ENCODE measurements at regions not wholly inside any gene's neighbourhood (a gene's known extent, or its start where the extent isn't known, plus 50 kb on each side); places are given as distances from the start of the nearest gene placed in this dataset.
A peak's percentile ranks its signal among the peaks of the same experiment; 100 is the strongest.

DNA sequence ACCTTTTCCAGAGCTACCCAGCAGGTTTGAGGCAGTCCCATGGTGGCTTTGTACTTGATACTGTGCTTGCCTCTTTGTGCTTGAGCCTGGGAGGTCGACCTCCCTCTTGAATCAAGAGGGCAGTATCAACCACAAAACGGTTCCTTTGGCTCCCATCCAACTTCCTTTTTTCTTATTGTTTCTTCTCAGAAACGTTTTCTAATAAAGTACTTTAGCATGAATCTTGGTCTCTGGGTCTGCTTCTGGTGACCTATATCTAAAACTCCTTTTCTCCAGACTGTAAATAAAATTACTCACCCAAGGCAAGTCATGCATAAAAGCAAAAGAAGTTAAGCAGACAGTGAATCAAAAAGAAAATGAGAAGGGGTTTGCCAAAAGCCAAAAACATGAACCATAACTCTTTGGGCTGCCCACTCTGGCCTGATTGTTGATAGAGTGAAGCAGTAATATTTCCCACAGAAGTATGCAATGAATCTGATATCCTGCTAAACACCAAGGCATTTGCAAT, 112.2 kb upstream of the SLC4A7 start:
- Mint-ChIP-seq H3K4me1 (peaks cover 14% of the 10 kb centered on the region), H3K9me3 (no peaks in the 10 kb centered on the region), H3K4me3 (no peak overlapping the region), H3K27ac (ENCODE audit: low read depth) (no peak overlapping the region), H3K27me3 (no peaks in the 10 kb centered on the region), H3K36me3 (ENCODE audit: insufficient read depth) (peaks cover 3% of the 10 kb centered on the region)
- no peak for DNase-seq (ENCODE audit: low spot score in 2 of 2)
- no peak for ATAC-seq (replicated peaks; ENCODE audit: extremely low read depth, poor library complexity, severe bottlenecking)

DNA sequence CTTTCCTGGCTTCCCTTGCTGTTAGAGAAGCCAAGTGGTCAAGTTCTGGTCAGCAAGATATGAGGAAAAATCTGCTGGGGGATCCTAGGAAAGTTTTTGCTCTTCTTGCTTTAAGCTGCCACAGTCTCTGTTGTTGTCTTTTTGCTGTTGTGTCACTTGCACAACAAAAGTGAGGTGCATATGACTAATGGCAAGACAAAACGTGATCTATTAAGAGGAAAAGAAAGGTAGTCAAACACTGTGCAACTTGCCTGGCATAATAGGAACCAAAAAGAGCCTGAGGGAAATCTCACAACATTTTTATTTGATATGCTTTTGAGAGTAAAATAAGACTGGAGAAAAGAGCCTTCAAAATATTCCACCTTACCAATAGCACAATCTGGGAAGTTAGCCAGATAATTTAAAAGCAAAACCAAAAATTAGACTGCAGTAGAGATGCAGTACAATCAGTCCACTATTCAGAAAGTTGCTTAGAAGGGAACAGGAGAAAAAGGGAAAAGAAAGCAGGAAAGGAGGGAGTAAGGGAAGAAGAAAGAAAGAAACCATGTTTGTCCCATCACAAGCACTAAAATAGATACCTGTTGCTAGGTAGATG, 110.0 kb upstream of the SLC4A7 start:
- Mint-ChIP-seq H3K4me3 (no peak overlapping the region), H3K9me3 (no peaks in the 10 kb centered on the region), H3K36me3 (ENCODE audit: insufficient read depth) (peaks cover 4% of the 10 kb centered on the region), H3K27me3 (no peaks in the 10 kb centered on the region), H3K27ac (ENCODE audit: low read depth) (no peak overlapping the region), H3K4me1 (peaks cover 32% of the 10 kb centered on the region)
- ATAC-seq (replicated peaks; ENCODE audit: extremely low read depth, poor library complexity, severe bottlenecking) (no peak), DNase-seq (ENCODE audit: low spot score in 2 of 2) (no peak)

DNA sequence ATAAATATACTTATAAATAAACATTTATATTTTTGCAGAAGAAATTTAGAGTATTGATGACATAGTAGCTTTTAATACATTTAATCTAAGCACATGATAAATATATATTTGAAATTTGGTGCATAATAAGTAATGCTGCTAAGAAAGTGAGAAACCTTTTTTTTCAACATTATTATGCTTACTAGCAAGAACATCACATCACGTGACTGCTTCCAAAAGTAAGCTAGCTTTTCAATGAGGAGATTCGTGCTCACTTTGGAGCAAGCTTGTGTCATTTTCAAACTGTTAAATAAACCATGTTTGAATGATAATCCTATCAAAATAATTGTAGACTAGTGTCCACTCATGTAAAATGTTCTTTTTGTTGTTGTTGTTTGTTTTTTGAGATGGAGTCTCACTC, 109.0 kb upstream of the SLC4A7 start:
- no peak overlapping the region for H3K27ac Mint-ChIP-seq (ENCODE audit: low read depth)
- peaks cover 4% of the 10 kb centered on the region for H3K36me3 Mint-ChIP-seq (ENCODE audit: insufficient read depth)
- DNase-seq (ENCODE audit: low spot score in 2 of 2) = no peak
- ATAC-seq (replicated peaks; ENCODE audit: extremely low read depth, poor library complexity, severe bottlenecking) = no peak
- peaks cover 32% of the 10 kb centered on the region for H3K4me1 Mint-ChIP-seq
- no peak overlapping the region for H3K4me3 Mint-ChIP-seq
- no peaks in the 10 kb centered on the region for H3K27me3 Mint-ChIP-seq
- no peaks in the 10 kb centered on the region for H3K9me3 Mint-ChIP-seq

DNA sequence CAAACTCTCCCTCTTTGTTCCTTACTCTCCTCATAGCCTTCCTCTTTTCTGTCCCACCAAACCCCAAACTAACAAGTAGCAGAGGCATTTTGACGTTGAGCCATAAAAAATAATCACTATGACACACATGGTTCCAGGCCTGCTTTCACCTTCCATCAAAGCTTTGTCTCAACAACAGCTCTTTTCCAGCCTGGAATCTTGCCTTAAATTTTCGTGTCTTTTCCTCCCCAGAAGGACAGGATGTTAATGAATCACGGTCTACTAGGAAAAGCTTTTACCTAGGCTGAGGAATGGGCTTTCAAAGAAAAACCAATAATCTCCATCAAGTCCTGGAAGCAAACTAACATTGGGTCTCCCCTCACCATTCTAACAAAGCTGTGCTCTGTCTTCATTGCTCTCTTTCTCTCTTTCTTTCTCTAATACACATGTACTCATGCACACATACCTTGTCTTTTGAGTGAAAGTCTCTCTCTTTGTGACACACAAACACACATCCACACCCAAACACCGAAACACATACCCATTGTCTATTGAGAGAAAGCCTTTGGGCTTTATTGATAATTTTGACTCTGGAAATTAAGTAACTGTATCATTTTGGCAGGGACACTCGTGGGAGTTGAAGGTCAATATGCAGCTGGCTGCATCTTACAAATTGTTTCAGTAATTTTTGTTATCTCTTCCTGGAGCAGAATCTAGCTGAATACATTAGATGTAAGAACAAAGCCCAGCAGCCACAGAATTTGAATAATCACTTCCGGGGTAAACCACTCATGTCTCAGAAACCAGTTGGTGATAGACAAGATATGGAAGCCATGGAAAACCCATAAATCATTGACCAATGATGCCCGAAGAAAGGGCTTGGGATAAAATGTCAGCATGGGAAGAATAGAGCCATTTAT, 107.4 kb upstream of the SLC4A7 start:
- H3K27me3 Mint-ChIP-seq = no peaks in the 10 kb centered on the region

DNA sequence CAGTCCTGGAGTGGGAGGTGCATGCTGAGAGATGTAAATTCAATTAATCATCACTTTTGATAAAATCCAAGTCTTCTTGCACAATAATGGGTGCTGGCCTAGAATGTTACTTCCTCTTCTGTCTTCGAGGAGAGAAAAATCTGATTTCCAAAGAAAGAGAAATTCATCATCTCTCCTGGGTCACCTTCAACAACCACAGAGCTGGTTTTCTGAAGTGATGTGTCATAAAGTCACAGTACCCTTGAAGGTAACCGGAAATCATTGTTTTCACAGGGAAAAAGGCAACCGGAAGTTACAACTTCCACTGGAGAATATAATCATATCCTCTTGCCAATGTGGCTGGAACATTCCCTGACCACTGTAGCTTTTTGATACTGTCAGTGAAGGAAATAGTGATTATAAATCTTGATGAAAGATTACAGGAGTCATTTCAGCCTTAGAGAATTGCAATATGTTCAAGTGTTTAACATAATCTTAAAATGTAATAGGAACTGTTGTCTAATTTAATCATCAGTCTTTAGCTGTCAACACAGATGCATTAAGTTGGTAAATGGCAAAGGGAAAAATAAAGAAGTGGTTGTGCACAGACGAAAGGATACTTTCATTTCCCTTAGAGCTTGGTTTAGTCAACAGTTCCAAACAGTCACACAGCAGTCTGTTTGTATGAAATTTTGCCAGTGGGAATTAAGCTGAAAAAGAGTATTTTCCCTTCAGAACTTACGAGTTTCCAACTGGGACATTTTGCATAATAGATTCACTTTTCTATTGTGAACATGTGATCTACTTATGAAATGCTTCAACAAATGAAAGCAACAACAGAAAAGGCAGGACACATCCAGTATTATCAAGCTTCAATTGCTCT, 106.5 kb upstream of the SLC4A7 start:
- Mint-ChIP-seq H3K36me3 (ENCODE audit: insufficient read depth) (peaks cover 4% of the 10 kb centered on the region), H3K4me3 (peak overlapping the region; percentile 12), H3K9me3 (no peaks in the 10 kb centered on the region)

More for the DNA sequence above, 107.4 kb upstream of the SLC4A7 start:
- H3K4me1 Mint-ChIP-seq = peaks cover 32% of the 10 kb centered on the region
- H3K27ac Mint-ChIP-seq (ENCODE audit: low read depth) = peak overlapping the region; percentile 52
- no peaks in the 10 kb centered on the region for H3K9me3 Mint-ChIP-seq
- peak overlapping the region; percentile 12 for H3K4me3 Mint-ChIP-seq
- DNase-seq (ENCODE audit: low spot score in 2 of 2) = no peak
- H3K36me3 Mint-ChIP-seq (ENCODE audit: insufficient read depth) = peaks cover 4% of the 10 kb centered on the region
- ATAC-seq (replicated peaks; ENCODE audit: extremely low read depth, poor library complexity, severe bottlenecking) = peak; percentile 68

DNA sequence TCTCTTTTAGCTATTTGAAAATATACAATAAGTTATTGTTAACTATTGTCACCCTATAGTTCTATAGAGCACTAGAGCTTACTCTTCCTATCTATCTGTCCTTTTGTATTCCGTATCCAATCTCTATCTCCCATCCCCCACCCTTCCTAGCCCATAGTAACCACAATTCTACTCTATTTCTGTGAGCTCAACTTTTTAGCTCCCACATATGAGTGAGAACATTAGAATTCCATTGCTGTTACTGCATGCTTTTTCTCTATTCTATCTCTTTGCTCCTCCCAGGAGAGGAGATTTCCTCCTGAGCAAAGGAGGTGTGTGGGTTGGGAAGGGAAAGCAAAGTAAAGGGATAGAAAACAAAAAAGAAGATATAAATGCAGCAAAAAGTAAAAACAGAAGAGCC, 105.6 kb upstream of the SLC4A7 start:
- H3K27ac Mint-ChIP-seq (ENCODE audit: low read depth) = peak overlapping the region; percentile 52
- H3K4me3 Mint-ChIP-seq = no peak overlapping the region
- peaks cover 32% of the 10 kb centered on the region for H3K4me1 Mint-ChIP-seq
- H3K27me3 Mint-ChIP-seq = no peaks in the 10 kb centered on the region
- ATAC-seq (replicated peaks; ENCODE audit: extremely low read depth, poor library complexity, severe bottlenecking) (no peak), DNase-seq (ENCODE audit: low spot score in 2 of 2) (no peak)
- no peaks in the 10 kb centered on the region for H3K9me3 Mint-ChIP-seq
- peaks cover 4% of the 10 kb centered on the region for H3K36me3 Mint-ChIP-seq (ENCODE audit: insufficient read depth)

More for the DNA sequence above, 106.5 kb upstream of the SLC4A7 start:
- Mint-ChIP-seq H3K4me1 (peaks cover 32% of the 10 kb centered on the region), H3K27ac (ENCODE audit: low read depth) (peak overlapping the region; percentile 52), H3K27me3 (no peaks in the 10 kb centered on the region)
- DNase-seq (ENCODE audit: low spot score in 2 of 2) (no peak), ATAC-seq (replicated peaks; ENCODE audit: extremely low read depth, poor library complexity, severe bottlenecking) (no peak)

DNA sequence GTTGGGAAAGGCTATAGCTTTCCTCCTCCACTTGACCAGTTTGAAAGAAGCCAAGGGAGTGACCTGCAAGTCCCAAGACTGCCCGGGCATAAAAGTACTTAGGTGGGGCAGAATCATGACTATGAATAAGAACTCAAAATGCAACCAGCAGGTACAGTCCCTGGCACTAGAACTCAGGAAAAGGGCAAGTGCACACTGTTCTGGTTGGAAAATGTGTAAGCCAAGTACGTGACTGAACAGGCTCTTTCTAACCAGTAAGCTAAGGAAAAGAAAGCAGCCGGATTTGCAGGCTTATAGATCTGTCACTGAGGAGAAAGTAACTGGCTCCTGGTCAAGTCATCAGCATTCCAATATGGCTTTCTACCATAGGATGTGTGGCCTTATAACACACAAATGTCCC, 101.2 kb upstream of the SLC4A7 start:
- DNase-seq (ENCODE audit: low spot score in 2 of 2) (no peak), ATAC-seq (replicated peaks; ENCODE audit: extremely low read depth, poor library complexity, severe bottlenecking) (no peak)
- Mint-ChIP-seq H3K4me3 (no peak overlapping the region), H3K4me1 (peaks cover 8% of the 10 kb centered on the region), H3K27ac (ENCODE audit: low read depth) (no peak overlapping the region), H3K36me3 (ENCODE audit: insufficient read depth) (peaks cover 1% of the 10 kb centered on the region), H3K27me3 (no peaks in the 10 kb centered on the region), H3K9me3 (no peaks in the 10 kb centered on the region)

DNA sequence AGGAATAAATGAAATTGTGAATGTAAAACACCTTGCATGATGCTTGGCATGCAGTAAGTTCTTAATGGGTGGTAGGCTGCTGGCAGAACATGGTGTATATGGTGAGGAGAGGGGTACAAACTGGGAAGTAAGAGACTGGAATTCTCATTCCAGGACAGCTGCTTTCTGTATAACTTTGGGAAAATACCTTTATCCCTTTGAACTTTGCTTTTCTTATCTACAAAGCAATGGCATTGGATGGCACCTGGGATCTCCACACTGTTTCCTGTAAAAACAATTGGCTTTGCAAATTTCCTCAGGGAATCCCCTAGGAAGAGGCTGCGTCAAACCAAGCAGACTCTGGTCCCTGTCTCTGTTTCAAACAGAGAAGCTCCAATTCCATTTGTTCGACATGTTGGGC, 100.7 kb upstream of the SLC4A7 start:
- Mint-ChIP-seq H3K9me3 (no peaks in the 10 kb centered on the region), H3K27ac (ENCODE audit: low read depth) (no peak overlapping the region), H3K4me1 (peaks cover 3% of the 10 kb centered on the region), H3K36me3 (ENCODE audit: insufficient read depth) (peaks cover 1% of the 10 kb centered on the region), H3K4me3 (no peak overlapping the region), H3K27me3 (no peaks in the 10 kb centered on the region)
- DNase-seq (ENCODE audit: low spot score in 2 of 2) (no peak), ATAC-seq (replicated peaks; ENCODE audit: extremely low read depth, poor library complexity, severe bottlenecking) (no peak)

DNA sequence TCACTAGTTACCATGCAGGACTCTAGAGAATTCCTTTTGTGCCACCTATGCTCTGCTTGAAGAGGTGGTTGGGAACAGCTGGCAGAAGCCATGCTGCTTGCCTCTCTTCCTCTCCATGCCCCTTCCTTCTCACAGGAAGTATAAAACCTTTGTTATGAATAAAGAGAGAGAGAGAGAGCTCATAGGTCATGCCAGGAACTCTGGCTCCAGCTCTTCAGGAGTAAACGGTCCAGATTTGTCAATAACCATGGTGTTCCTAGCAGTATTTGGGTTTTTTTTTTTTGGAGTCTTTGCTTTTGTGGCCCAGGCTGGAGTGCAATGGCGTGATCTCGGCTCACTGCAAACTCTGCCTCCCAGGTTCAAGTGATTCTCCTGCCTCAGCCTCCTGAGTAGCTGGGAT, 97.7 kb upstream of the SLC4A7 start:
- Mint-ChIP-seq H3K36me3 (ENCODE audit: insufficient read depth) (no peaks in the 10 kb centered on the region), H3K27me3 (no peaks in the 10 kb centered on the region), H3K9me3 (no peaks in the 10 kb centered on the region), H3K27ac (ENCODE audit: low read depth) (no peak overlapping the region), H3K4me3 (no peak overlapping the region), H3K4me1 (no peaks in the 10 kb centered on the region)
- ATAC-seq (replicated peaks; ENCODE audit: extremely low read depth, poor library complexity, severe bottlenecking) (no peak), DNase-seq (ENCODE audit: low spot score in 2 of 2) (no peak)

DNA sequence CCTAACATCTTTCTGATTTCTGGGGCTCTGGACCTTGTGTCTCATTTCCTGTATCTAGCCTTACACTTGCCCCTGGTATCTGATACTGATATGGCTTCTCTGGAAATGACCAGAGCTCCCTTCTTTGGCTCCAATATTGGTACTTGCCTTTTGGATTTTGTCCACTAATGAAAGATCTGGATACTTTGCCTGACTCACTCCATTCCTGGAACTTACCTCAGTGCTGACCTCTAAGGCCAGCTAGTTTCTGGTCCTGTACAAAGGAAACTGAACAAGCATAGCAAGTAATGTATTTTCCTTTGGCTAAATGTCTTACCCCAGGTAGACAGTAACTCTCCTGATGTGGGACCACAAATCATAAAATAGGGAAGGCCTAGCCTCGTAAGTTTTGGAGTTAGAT, 93.8 kb upstream of the SLC4A7 start:
- no peaks in the 10 kb centered on the region for H3K9me3 Mint-ChIP-seq
- DNase-seq (ENCODE audit: low spot score in 2 of 2) = no peak
- H3K36me3 Mint-ChIP-seq (ENCODE audit: insufficient read depth) = no peaks in the 10 kb centered on the region
- H3K4me3 Mint-ChIP-seq = no peak overlapping the region
- ATAC-seq (replicated peaks; ENCODE audit: extremely low read depth, poor library complexity, severe bottlenecking) = no peak
- no peak overlapping the region for H3K27ac Mint-ChIP-seq (ENCODE audit: low read depth)
- no peaks in the 10 kb centered on the region for H3K4me1 Mint-ChIP-seq
- no peaks in the 10 kb centered on the region for H3K27me3 Mint-ChIP-seq

DNA sequence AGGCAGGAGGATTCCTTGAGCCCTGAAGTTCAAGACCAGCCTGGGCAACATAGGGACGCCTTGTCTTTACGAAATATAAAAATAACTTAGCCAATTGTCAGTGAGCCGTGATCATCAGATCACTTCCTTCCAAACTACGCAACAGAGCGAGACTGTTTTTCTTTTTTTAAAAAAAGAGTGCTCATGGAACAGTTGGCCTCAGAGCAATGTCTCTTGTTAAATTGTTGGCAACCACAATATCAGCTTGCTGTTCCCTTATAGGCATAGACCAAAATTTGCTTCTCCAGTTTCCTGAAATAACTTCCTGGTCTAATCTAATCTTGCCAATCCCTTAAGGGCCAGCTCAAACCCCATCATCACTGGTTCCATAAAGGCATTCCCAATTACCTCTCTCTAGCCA, 93.3 kb upstream of the SLC4A7 start:
- DNase-seq (ENCODE audit: low spot score in 2 of 2) (no peak), ATAC-seq (replicated peaks; ENCODE audit: extremely low read depth, poor library complexity, severe bottlenecking) (no peak)

DNA sequence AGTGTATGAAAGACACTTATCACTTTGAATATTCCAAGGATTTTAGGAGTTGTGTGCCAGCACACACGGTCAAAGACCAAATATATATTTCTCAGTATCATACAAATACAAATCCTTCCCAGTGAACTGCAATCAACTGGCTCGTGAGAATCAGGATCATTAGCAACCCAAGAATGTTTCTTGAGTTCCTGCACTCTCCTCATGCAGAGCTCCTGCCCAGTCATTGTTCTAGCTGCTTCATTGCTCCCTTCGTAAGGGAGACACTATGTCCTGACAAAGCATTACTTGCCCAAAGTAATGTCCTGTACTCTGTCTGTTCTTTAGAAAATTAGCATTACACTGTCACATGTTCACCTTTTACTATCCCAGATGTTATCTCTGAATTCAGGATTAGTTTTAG, 92.0 kb upstream of the SLC4A7 start:
- Mint-ChIP-seq H3K4me3 (no peak overlapping the region), H3K36me3 (ENCODE audit: insufficient read depth) (no peaks in the 10 kb centered on the region), H3K27ac (ENCODE audit: low read depth) (no peak overlapping the region), H3K27me3 (no peaks in the 10 kb centered on the region), H3K9me3 (no peaks in the 10 kb centered on the region), H3K4me1 (no peaks in the 10 kb centered on the region)
- DNase-seq (ENCODE audit: low spot score in 2 of 2) (no peak), ATAC-seq (replicated peaks; ENCODE audit: extremely low read depth, poor library complexity, severe bottlenecking) (no peak)

More for the DNA sequence above, 93.3 kb upstream of the SLC4A7 start:
- Mint-ChIP-seq H3K4me3 (no peak overlapping the region), H3K4me1 (no peaks in the 10 kb centered on the region), H3K9me3 (no peaks in the 10 kb centered on the region), H3K27me3 (no peaks in the 10 kb centered on the region), H3K36me3 (ENCODE audit: insufficient read depth) (no peaks in the 10 kb centered on the region), H3K27ac (ENCODE audit: low read depth) (no peak overlapping the region)

All from central memory CD8-positive, alpha-beta T cell (primary cell).